ENCODE measurements at regions not wholly inside any gene's neighbourhood (a gene's known extent, or its start where the extent isn't known, plus 50 kb on each side); places are given as distances from the start of the nearest gene placed in this dataset.

DNA sequence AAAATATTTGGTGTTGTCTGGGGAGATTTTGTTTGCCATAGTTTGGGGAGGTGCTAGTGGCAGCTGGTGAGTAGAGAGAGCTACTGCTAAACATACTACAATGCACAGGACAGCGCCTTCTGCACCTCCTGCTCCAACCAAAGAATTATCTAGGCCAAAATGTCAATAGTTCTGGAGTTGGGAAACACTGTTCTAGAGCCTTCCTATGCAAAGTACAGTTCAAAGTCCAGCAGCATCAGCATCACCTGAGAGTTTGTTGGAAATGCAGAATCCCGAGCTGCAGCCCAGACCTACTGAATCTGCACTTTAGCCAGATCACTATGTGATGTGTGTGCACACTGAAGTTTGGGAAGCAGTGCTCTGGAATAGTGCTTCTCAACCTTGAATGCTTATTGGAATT, 290.7 kb downstream of the TCF7L2 start:
- TF ChIP-seq, protein P1, sequence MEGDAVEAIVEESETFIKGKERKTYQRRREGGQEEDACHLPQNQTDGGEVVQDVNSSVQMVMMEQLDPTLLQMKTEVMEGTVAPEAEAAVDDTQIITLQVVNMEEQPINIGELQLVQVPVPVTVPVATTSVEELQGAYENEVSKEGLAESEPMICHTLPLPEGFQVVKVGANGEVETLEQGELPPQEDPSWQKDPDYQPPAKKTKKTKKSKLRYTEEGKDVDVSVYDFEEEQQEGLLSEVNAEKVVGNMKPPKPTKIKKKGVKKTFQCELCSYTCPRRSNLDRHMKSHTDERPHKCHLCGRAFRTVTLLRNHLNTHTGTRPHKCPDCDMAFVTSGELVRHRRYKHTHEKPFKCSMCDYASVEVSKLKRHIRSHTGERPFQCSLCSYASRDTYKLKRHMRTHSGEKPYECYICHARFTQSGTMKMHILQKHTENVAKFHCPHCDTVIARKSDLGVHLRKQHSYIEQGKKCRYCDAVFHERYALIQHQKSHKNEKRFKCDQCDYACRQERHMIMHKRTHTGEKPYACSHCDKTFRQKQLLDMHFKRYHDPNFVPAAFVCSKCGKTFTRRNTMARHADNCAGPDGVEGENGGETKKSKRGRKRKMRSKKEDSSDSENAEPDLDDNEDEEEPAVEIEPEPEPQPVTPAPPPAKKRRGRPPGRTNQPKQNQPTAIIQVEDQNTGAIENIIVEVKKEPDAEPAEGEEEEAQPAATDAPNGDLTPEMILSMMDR (IDR thresholded peaks at IDR 0.05), result no peak
- TF ChIP-seq, protein P2, sequence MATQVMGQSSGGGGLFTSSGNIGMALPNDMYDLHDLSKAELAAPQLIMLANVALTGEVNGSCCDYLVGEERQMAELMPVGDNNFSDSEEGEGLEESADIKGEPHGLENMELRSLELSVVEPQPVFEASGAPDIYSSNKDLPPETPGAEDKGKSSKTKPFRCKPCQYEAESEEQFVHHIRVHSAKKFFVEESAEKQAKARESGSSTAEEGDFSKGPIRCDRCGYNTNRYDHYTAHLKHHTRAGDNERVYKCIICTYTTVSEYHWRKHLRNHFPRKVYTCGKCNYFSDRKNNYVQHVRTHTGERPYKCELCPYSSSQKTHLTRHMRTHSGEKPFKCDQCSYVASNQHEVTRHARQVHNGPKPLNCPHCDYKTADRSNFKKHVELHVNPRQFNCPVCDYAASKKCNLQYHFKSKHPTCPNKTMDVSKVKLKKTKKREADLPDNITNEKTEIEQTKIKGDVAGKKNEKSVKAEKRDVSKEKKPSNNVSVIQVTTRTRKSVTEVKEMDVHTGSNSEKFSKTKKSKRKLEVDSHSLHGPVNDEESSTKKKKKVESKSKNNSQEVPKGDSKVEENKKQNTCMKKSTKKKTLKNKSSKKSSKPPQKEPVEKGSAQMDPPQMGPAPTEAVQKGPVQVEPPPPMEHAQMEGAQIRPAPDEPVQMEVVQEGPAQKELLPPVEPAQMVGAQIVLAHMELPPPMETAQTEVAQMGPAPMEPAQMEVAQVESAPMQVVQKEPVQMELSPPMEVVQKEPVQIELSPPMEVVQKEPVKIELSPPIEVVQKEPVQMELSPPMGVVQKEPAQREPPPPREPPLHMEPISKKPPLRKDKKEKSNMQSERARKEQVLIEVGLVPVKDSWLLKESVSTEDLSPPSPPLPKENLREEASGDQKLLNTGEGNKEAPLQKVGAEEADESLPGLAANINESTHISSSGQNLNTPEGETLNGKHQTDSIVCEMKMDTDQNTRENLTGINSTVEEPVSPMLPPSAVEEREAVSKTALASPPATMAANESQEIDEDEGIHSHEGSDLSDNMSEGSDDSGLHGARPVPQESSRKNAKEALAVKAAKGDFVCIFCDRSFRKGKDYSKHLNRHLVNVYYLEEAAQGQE (IDR thresholded peaks at IDR 0.05; ENCODE audit: low read depth, low read length), result no peak
- TF ChIP-seq ZBTB33 (IDR thresholded peaks at IDR 0.05; ENCODE audit: borderline replicate concordance, low read depth) (no peak), GABPA (IDR thresholded peaks at IDR 0.05; ENCODE audit: low read depth) (no peak), TEAD4 (IDR thresholded peaks at IDR 0.05; ENCODE audit: borderline replicate concordance, insufficient read depth) (no peak), FOSL2 (IDR thresholded peaks at IDR 0.05; ENCODE audit: borderline replicate concordance, low read depth) (no peak), EP300 (IDR thresholded peaks at IDR 0.05; ENCODE audit: borderline replicate concordance in 1 of 2, low read depth in 1 of 2, low read length in 1 of 2) (no peak), MEF2A (IDR thresholded peaks at IDR 0.05; ENCODE audit: borderline replicate concordance, low read depth) (no peak), CHD2 (IDR thresholded peaks at IDR 0.05; ENCODE audit: low read length, partially characterized antibody) (no peak), EZH2phosphoT487 (IDR thresholded peaks at IDR 0.05; ENCODE audit: borderline replicate concordance, low read depth) (no peak)
